ENCODE measurements at regions not wholly inside any gene's neighbourhood (a gene's known extent, or its start where the extent isn't known, plus 50 kb on each side); places are given as distances from the start of the nearest gene placed in this dataset.

DNA sequence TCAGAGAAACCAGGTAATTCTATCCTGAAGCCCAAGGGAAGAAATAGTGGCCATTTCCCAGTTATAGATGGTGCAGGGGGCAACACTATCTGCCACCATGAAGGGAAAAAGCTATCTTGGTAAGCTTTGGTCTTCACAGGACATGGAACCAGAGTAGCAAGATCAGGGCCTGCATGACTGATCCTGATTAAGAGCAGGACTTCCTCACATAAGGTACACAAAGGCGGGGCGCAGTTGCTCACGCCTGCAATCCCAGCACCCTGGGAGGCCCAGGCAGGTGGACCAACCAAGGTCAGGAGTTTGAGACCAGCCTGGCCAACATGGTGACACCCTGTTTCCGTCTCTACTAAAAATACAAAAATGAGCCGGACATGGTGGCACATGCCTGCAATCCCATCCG lies 148.4 kb upstream of the USP9X start:
- H4K91ac ChIP-seq (ENCODE audit: insufficient read length, low read depth, low read length), result no peak overlapping the region

More for the DNA sequence above, 148.4 kb upstream of the USP9X start:
- Histone ChIP-seq H3K4me1 (ENCODE audit: insufficient read depth, low read length) (peaks cover 6% of the 10 kb centered on the region; the same call in 1 of the 2 replicates), H3K27ac (ENCODE audit: insufficient read length, low read depth, low read length) (no peak overlapping the region), H4K20me1 (ENCODE audit: control insufficient read depth, insufficient read depth, insufficient read length) (no peaks in the 10 kb centered on the region), H2AFZ (ENCODE audit: low read length) (no peak overlapping the region), H3T11ph (ENCODE audit: low read length) (no peak overlapping the region), H3K4ac (ENCODE audit: low read depth, low read length) (no peak overlapping the region), H3K9ac (ENCODE audit: extremely low read depth, insufficient read length, low read length) (no peak overlapping the region), H3K18ac (ENCODE audit: insufficient read length, low read depth, low read length) (no peak overlapping the region), H3K79me2 (ENCODE audit: insufficient read depth, low read length) (no peaks in the 10 kb centered on the region), H2BK15ac (ENCODE audit: low read depth, low read length) (no peak overlapping the region), H3K14ac (ENCODE audit: insufficient read depth, low read length) (no peak overlapping the region), H3K23me2 (ENCODE audit: insufficient read length, low read depth, low read length, poor library complexity, severe bottlenecking) (no peaks in the 10 kb centered on the region), H3K27me3 (ENCODE audit: insufficient read depth, low read length) (no peaks in the 10 kb centered on the region), H3K4me2 (ENCODE audit: insufficient read depth, insufficient read length, low read length) (no peak overlapping the region), H3K56ac (ENCODE audit: insufficient read length, low read depth, low read length) (no peak overlapping the region), H3K23ac (ENCODE audit: insufficient read length, low read depth, low read length) (no peak overlapping the region), H2BK12ac (ENCODE audit: insufficient read length, low read depth, low read length) (no peak overlapping the region), H2BK120ac (ENCODE audit: low read depth, low read length, poor library complexity, severe bottlenecking) (no peak overlapping the region), H3K79me1 (ENCODE audit: insufficient read depth, low read depth, low read length, poor library complexity, severe bottlenecking) (no peaks in the 10 kb centered on the region), H4K5ac (ENCODE audit: insufficient read length, low read depth, low read length) (no peak overlapping the region), H2AK5ac (ENCODE audit: insufficient read length, low read length) (no peak overlapping the region), H3K9me3 (ENCODE audit: control insufficient read depth, low read depth, low read length) (no peaks in the 10 kb centered on the region), H2BK5ac (ENCODE audit: insufficient read length, low read length) (no peak overlapping the region), H4K8ac (replicated peaks; ENCODE audit: insufficient read length, low read depth, low read length) (no peak overlapping the region), H2BK20ac (ENCODE audit: low read depth, low read length, poor library complexity, severe bottlenecking) (no peak overlapping the region)
- H3K36me3 Mint-ChIP-seq (ENCODE audit: insufficient read depth in 1 of 3, low read depth in 3 of 3), result peaks cover 0 to 4% (median 0%) of the 10 kb centered on the region in 3 experiments; a peak in 6 of 7 replicates
- WGBS (ENCODE audit: extremely low coverage, insufficient read length, low lambda C conversion rate), result no CpG with 5 or more reads among the region's 6 CpGs
- no peak for DNase-seq
- H3K27me3 Mint-ChIP-seq (ENCODE audit: low read depth), result no peaks in the 10 kb centered on the region
- H3K4me1 Mint-ChIP-seq, result peaks cover 10% of the 10 kb centered on the region in 2 experiments
- no peak overlapping the region for H3K4me3 Mint-ChIP-seq
- peaks cover 66 to 67% of the 10 kb centered on the region in 2 experiments for H3K9me3 Mint-ChIP-seq
- H3K27ac Mint-ChIP-seq, result no peak overlapping the region
- TF ChIP-seq CTCF (conservative IDR thresholded peaks at IDR 0.05), result no peak
